ENCODE measurements at regions not wholly inside any gene's neighbourhood (a gene's known extent, or its start where the extent isn't known, plus 50 kb on each side); places are given as distances from the start of the nearest gene placed in this dataset.
"Not testable (repeated sequence)": the region's sequence is repeated elsewhere in the genome, so short reads cannot be mapped to it uniquely, and the experiment has no call there.

- in situ Hi-C loops (cut with HindIII; ENCODE audit: low pct_unique_long_range_greater_than_20kb, low sequenced_read_pairs): no loop called here
- no peak for TF ChIP-seq JUND (IDR thresholded peaks at IDR 0.05; ENCODE audit: low read depth)
- DNase-seq (ENCODE audit: low read depth in 1 of 2, low spot score in 1 of 2): no peak
Measured at GRCh38 chr6:17004269-17004668, 97.6 kb upstream of the STMND1 start.

- in situ Hi-C loops (cut with HindIII; ENCODE audit: low pct_unique_long_range_greater_than_20kb, low sequenced_read_pairs): no loop called here
- no peak for DNase-seq (ENCODE audit: low read depth in 1 of 2, low spot score in 1 of 2)
- TF ChIP-seq JUND (IDR thresholded peaks at IDR 0.05; ENCODE audit: low read depth): no peak
Measured at GRCh38 chr6:17002123-17002522, 99.7 kb upstream of the STMND1 start.

- in situ Hi-C loops (cut with HindIII; ENCODE audit: low pct_unique_long_range_greater_than_20kb, low sequenced_read_pairs): no loop called here
- TF ChIP-seq JUND (IDR thresholded peaks at IDR 0.05; ENCODE audit: low read depth): no peak
- DNase-seq (ENCODE audit: low read depth in 1 of 2, low spot score in 1 of 2): no peak
Measured at GRCh38 chr6:17001188-17001587, 100.7 kb upstream of the STMND1 start.

DNA sequence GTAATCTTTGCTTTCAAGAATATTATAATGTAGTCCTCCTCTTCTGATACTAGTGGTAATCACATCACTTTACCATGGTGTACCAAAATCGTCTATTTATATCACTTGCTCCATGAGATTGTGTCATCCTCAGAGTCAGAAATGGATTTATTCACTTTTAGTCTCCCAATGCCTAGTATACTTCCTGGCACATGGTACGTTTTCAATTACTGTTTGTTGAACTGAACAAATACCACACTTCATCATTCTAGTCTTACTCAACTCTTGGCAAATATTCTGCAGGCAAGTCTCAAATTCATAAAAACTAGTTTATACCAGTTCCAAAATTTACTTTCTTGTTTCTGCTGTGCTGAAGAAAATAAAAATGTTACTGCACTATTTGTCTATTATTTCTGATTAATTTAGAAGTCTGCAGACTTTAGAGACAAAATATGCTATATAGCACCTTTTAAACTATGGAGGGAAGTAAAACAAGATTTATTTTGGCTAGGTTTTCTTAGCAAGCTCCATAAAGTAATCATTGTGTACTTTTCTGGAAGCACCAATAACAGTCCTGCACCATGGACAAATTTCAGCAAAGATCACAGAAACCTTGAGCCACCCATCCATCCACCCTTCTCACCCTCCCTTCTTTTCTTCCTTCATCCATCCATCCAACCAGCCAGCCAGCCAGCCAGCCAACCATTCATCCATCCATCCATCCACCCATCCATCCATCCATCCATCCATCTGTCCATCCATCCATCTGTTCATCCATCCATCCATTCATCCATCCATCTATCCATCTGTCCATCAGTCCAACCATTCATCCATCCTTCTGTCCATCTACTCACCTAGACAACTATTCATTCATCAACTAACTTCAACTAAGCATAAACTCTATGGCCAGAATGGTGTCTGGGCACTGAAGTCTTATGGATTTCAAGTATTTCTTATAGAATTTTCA, 102.1 kb upstream of the STMND1 start:
- peak; percentile 49; the same call in 1 of the 2 replicates for TF ChIP-seq JUND (IDR thresholded peaks at IDR 0.05; ENCODE audit: low read depth)
- in situ Hi-C loops (cut with HindIII; ENCODE audit: low pct_unique_long_range_greater_than_20kb, low sequenced_read_pairs): no loop called here
- peak; percentile 44 to 83 for DNase-seq (ENCODE audit: low read depth in 1 of 2, low spot score in 1 of 2)

DNA sequence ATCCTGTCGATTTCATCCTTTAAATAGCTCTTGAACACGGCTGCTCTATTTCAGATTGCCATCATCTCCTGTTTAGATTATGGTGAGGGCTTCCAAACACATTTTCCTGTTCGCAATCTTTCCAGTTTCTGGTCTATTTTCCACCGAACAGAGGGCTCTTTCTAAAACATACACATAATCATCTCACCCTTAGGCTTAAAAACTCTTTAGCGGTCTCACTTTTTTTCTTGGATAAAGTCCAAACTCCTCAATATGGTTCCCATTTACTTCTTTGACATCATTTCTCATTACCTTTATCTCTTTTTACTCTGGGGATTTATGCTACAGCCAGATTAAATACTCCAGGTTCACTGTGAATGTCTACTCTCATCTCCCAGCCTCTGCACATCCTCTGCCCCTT, 103.4 kb upstream of the STMND1 start:
- in situ Hi-C loops (cut with HindIII; ENCODE audit: low pct_unique_long_range_greater_than_20kb, low sequenced_read_pairs): no loop called here
- TF ChIP-seq JUND (IDR thresholded peaks at IDR 0.05; ENCODE audit: low read depth): no peak
- DNase-seq (ENCODE audit: low read depth in 1 of 2, low spot score in 1 of 2): no peak

GRCh38 chr6:16995511-16996250, 106.2 kb upstream of the STMND1 start:
- in situ Hi-C loops (cut with HindIII; ENCODE audit: low pct_unique_long_range_greater_than_20kb, low sequenced_read_pairs): no loop called here

DNA sequence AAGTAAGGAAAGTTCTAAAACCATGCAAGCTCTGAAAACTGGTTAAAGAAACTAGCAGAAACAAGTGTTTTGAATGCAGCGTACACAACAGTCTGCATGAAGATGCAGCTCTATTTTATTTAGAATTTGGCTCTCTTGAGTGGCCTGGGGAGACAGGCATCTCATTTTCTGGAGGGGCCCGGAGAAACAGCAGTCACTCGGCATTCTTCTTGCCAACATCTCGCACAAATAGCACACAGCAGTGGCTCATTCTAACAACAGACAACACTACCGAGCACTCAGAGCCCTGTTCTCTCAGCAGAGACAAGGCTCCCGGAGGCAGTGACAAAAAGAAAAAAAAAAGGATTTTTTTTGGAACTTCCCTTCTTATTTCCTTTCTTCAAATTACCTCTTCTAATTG, 108.5 kb upstream of the STMND1 start:
- in situ Hi-C loops (cut with HindIII; ENCODE audit: low pct_unique_long_range_greater_than_20kb, low sequenced_read_pairs): no loop called here
- DNase-seq (ENCODE audit: low read depth in 1 of 2, low spot score in 1 of 2): no peak
- TF ChIP-seq JUND (IDR thresholded peaks at IDR 0.05; ENCODE audit: low read depth): no peak

More at GRCh38 chr6:16995511-16996250, 106.2 kb upstream of the STMND1 start:
- DNase-seq (ENCODE audit: low read depth in 1 of 2, low spot score in 1 of 2): no peak
- no peak for TF ChIP-seq JUND (IDR thresholded peaks at IDR 0.05; ENCODE audit: low read depth)

GRCh38 chr6:16991981-16992629, 109.7 kb upstream of the STMND1 start:
- no peak for DNase-seq (ENCODE audit: low read depth in 1 of 2, low spot score in 1 of 2)
- in situ Hi-C loops (cut with HindIII; ENCODE audit: low pct_unique_long_range_greater_than_20kb, low sequenced_read_pairs): no loop called here
- TF ChIP-seq JUND (IDR thresholded peaks at IDR 0.05; ENCODE audit: low read depth): peak; percentile 56; the same call in 1 of the 2 replicates

DNA sequence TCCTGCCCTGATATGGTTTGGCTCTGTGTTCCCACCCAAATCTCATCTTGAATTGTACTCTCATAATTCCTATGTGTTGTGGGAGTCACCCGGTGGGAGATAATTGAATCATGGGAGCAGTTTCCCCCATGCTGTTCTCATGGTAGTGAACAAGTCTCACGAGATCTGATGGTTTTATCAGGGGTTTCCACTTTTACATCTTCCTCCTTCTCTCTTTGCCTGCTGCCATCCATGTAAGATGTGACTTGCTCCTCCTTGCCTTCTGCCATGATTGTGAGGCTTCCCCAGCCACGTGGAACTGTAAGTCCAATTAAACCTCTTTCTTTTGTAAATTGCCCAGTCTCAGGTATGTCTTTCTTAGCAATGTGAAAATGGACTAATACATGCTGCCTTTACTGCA, 111.9 kb upstream of the STMND1 start:
- in situ Hi-C loops (cut with HindIII; ENCODE audit: low pct_unique_long_range_greater_than_20kb, low sequenced_read_pairs); DNase-seq (ENCODE audit: low read depth in 1 of 2, low spot score in 1 of 2): not testable (repeated sequence)

DNA sequence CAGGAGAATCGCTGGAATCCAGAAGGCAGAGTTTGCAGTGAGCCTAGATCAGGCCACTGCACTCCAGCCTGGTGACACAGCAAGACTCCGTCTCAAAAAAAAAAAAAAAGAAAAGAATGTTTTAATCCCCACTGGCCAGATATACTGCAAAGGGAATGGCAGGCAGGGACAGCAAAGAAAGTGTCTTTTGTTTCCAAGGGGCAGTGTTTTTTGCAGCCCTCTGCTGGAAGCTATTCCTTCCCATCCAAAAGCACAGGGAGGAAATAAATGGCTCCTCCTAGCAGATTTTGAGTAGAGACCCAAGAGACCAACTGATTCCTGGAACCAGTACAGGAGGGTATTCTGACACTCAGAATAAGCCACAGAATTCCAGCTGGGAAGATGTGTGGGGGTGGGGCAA, 112.5 kb upstream of the STMND1 start:
- in situ Hi-C loops (cut with HindIII; ENCODE audit: low pct_unique_long_range_greater_than_20kb, low sequenced_read_pairs): no loop called here
- DNase-seq (ENCODE audit: low read depth in 1 of 2, low spot score in 1 of 2): no peak
- no peak for TF ChIP-seq JUND (IDR thresholded peaks at IDR 0.05; ENCODE audit: low read depth)

DNA sequence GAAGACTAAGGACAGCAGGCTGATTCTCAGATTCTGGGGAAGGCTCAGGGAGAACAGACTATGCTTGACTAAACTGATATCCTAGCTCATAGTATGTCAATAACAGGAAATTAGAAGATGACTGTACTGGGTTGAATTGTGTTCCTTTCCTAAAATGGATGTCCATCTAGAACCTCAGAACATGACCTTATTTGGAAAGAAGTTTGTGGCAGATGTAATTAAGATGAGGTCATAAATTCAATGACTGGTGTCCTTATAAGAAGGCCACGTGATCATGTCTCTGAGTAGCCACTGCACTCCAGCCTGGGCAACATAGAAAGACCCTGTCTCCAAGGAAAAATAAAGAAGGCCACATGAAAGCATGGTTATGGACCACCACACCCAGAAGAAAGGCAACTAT, 113.9 kb upstream of the STMND1 start:
- DNase-seq (ENCODE audit: low read depth in 1 of 2, low spot score in 1 of 2): no peak
- in situ Hi-C loops (cut with HindIII; ENCODE audit: low pct_unique_long_range_greater_than_20kb, low sequenced_read_pairs): no loop called here
- TF ChIP-seq JUND (IDR thresholded peaks at IDR 0.05; ENCODE audit: low read depth): no peak

GRCh38 chr6:16985513-16986284, 116.2 kb upstream of the STMND1 start:
- no peak for TF ChIP-seq JUND (IDR thresholded peaks at IDR 0.05; ENCODE audit: low read depth)
- in situ Hi-C loops (cut with HindIII; ENCODE audit: low pct_unique_long_range_greater_than_20kb, low sequenced_read_pairs): no loop called here
- peak in 1 of 2 experiments; percentile 81 for DNase-seq (ENCODE audit: low read depth in 1 of 2, low spot score in 1 of 2)
